HepG2 (cell line): ENCODE measurements at regions not wholly inside any gene's neighbourhood (a gene's known extent, or its start where the extent isn't known, plus 50 kb on each side); places are given as distances from the start of the nearest gene placed in this dataset.
"Not testable (repeated sequence)": the region's sequence is repeated elsewhere in the genome, so short reads cannot be mapped to it uniquely, and the experiment has no call there.

ENCODE experiments used
- ATAC-seq: fragments of 200-7000 bp; cut with Tn5 transposase; 3 replicates; pipeline ENCODE4 v1.9.1; 2020; ENCODE audit warnings: mild to moderate bottlenecking, moderate library complexity
- BruUV-seq: library from RNA; stranded (reverse); fragments of 400-500 nt; replicated peaks from 2 replicates; lab custom pipeline; 2021; lab: Mats Ljungman, UMichigan
- CTCF ChIA-PET: fragments of 300-600 bp; formaldehyde crosslinking; extraction: SDS; loops from one replicate; lab custom pipeline; 2021; ENCODE audit warnings: low total read pairs, inconsistent platforms, low intra/inter-chr PET ratio; lab: Yijun Ruan, JAX
- POLR2A ChIA-PET: fragments of 350-600 bp; sonication (Branson Sonifier 250); formaldehyde crosslinking; loops from one replicate; lab custom pipeline; 2020; ENCODE audit warnings: antibody characterized with exemption, inconsistent platforms; lab: Yijun Ruan, JAX
- DNase-seq: peaks from one replicate; pipeline ENCODE4 v3.0.0-alpha.2; 2015; ENCODE audit warnings: low spot score
- FAIRE-seq: peaks from 3 replicates; lab custom pipeline; 2011; peaks lifted over from hg19 to GRCh38; lab: Jason Lieb, UNC
- H2AFZ ChIP-seq: one replicate; pipeline ENCODE4 v1.6.1; 2011; ENCODE audit warnings: low read length, inconsistent platforms
- H3K27ac ChIP-seq: fragments of 300-600 bp; 3 replicates; pipeline ENCODE4 v1.8.0; 2011; ENCODE audit warnings: mixed run types, mild to moderate bottlenecking, mixed read lengths, low read length, inconsistent platforms; ENCODE audit not compliant: insufficient read depth; ENCODE audit errors: extremely low read length
- H3K27me3 ChIP-seq, 2 experiments: fragments of 200-600 bp in 1 of 2; 2 replicates in 1 of 2; 3 replicates in 1 of 2; pipeline versions ENCODE4 v1.6.0 to v1.8.0; 2011; ENCODE audit warnings: low read length in 2 of 2, mild to moderate bottlenecking in 2 of 2, moderate library complexity in 2 of 2, inconsistent platforms in 1 of 2; ENCODE audit not compliant: insufficient read depth in 2 of 2, control insufficient read depth in 1 of 2
- H3K36me3 ChIP-seq, 2 experiments: fragments of 200-600 bp in 1 of 2; replicated peaks in 1 of 2; 2 replicates in 1 of 2; 3 replicates in 1 of 2; pipeline versions ENCODE4 v1.5.1 to v1.8.0; 2011; ENCODE audit warnings: low read length in 2 of 2, inconsistent platforms in 1 of 2; ENCODE audit not compliant: insufficient read depth in 2 of 2, control insufficient read depth in 1 of 2
- H3K4me1 ChIP-seq: 2 replicates; pipeline ENCODE4 v1.5.1; 2012; ENCODE audit warnings: low read length, inconsistent platforms; ENCODE audit not compliant: insufficient read depth
- H3K4me2 ChIP-seq: 2 replicates; pipeline ENCODE4 v1.6.0; 2011; ENCODE audit warnings: low read depth, low read length, inconsistent platforms
- H3K4me3 ChIP-seq, 3 experiments: fragments of 200-600 bp in 1 of 3; sonication (generic), shearing (Covaris generic) in 1 of 3; replicated peaks in 1 of 3; 2 replicates each; pipeline ENCODE4 v1.5.1; 2011 to 2016; ENCODE audit warnings: low read length in 3 of 3, inconsistent platforms in 2 of 3, low read depth in 2 of 3, mild to moderate bottlenecking in 2 of 3, control low read depth in 1 of 3, mixed read lengths in 1 of 3; ENCODE audit not compliant: insufficient read depth in 1 of 3
- H3K79me2 ChIP-seq: one replicate; pipeline ENCODE4 v1.6.1; 2011; ENCODE audit warnings: low read length, inconsistent platforms; ENCODE audit not compliant: insufficient read depth
- H3K9ac ChIP-seq: 2 replicates; pipeline ENCODE4 v1.6.0; 2011; ENCODE audit warnings: mild to moderate bottlenecking, low read depth, low read length, inconsistent platforms; ENCODE audit not compliant: insufficient read depth
- H3K9me3 ChIP-seq: 2 replicates; pipeline ENCODE4 v1.5.1; 2012; ENCODE audit warnings: mild to moderate bottlenecking, low read length
- H4K20me1 ChIP-seq: 2 replicates; pipeline ENCODE4 v1.6.0; 2011; ENCODE audit warnings: inconsistent platforms, mild to moderate bottlenecking, low read length, moderate library complexity; ENCODE audit not compliant: insufficient read depth
- GMEB2 ChIP-seq: IDR thresholded peaks from 2 replicates; pipeline ENCODE4 v1.6.1; 2016; ENCODE audit warnings: missing biosample characterization, missing genetic modification reagents, low read depth
- WGBS: methylation state at CpG from one replicate; pipeline ENCODE4 v1.1.6; 2017; ENCODE audit warnings: low lambda C conversion rate; 5-methylcytosine and 5-hydroxymethylcytosine counted together
- in situ Hi-C: cut with HindIII; loops from 2 replicates; pipeline ENCODE4 v1.10.0; 2017; ENCODE audit warnings: low pct_unique_long_range_greater_than_20kb; ENCODE audit not compliant: extremely low pct_ligation_motif_present
- intact Hi-C: fragments of 100-400 bp; cut with micrococcal nuclease; formaldehyde crosslinking; loops from one replicate; pipeline ENCODE4 v1.10.0; 2022; ENCODE audit not compliant: unreplicated experiment

- ChIA-PET POLR2A (no interaction called here), CTCF (no interaction called here)
- no peaks in the 10 kb centered on the region for H3K27me3 ChIP-seq
- in situ Hi-C loops, result no loop called here
- ATAC-seq (no peak), DNase-seq (no peak), FAIRE-seq (no peak)
- intact Hi-C loops, result no loop called here
- TF ChIP-seq GMEB2 (CRISPR knock-in tag), result no peak
- no peak overlapping the region for H2AFZ ChIP-seq
- no peak overlapping the region for H3K4me3 ChIP-seq
- H3K4me1 ChIP-seq, result no peaks in the 10 kb centered on the region
- H3K27ac ChIP-seq, result no peak overlapping the region
- no TSS peak for BruUV-seq
- H4K20me1 ChIP-seq, result no peaks in the 10 kb centered on the region
- no peaks in the 10 kb centered on the region for H3K36me3 ChIP-seq
- no peak overlapping the region for H3K4me2 ChIP-seq
- no peaks in the 10 kb centered on the region for H3K79me2 ChIP-seq
- WGBS, result 0% methylated on average over 2 of the region's 10 CpGs
- H3K9ac ChIP-seq, result no peak overlapping the region
- no peaks in the 10 kb centered on the region for H3K9me3 ChIP-seq
Measured at GRCh38 chr6:90885611-90886056, 298.8 kb upstream of the MAP3K7 start.

GRCh38 chr6:90885137-90885536 is 298.3 kb upstream of the MAP3K7 start:
- BruUV-seq, in situ Hi-C loops, CTCF ChIA-PET, intact Hi-C loops, H3K4me1 ChIP-seq, H3K4me2 ChIP-seq, H4K20me1 ChIP-seq, POLR2A ChIA-PET, H3K9me3 ChIP-seq, FAIRE-seq, H3K4me3 ChIP-seq, DNase-seq, H3K79me2 ChIP-seq, H3K36me3 ChIP-seq, H3K27me3 ChIP-seq, H3K27ac ChIP-seq, H3K9ac ChIP-seq, ATAC-seq, H2AFZ ChIP-seq: not testable (repeated sequence)
- 6% methylated on average over 2 of the region's 4 CpGs for WGBS
